ENCODE measurements at regions not wholly inside any gene's neighbourhood (a gene's known extent, or its start where the extent isn't known, plus 50 kb on each side); places are given as distances from the start of the nearest gene placed in this dataset.

DNA sequence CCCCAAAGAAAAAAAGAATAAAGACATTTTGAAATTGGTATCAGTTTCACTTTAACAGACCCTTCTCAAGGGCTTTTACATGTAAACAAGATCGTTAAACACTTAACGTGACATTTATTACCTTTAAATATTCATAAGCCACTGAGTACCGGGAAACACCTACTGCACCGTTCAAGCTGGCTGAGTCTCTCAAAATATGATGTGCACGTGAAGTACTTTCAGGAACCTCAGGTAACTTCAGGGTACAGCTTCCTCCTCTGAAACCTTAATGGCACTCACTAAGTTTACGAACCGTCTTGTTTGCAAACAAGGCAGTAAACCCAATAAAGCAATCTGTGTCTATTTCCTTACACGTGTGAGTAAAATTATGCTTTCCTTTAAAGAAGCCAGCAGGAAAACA, 105.5 kb upstream of the TENM4 start:
- TF ChIP-seq, protein P1, sequence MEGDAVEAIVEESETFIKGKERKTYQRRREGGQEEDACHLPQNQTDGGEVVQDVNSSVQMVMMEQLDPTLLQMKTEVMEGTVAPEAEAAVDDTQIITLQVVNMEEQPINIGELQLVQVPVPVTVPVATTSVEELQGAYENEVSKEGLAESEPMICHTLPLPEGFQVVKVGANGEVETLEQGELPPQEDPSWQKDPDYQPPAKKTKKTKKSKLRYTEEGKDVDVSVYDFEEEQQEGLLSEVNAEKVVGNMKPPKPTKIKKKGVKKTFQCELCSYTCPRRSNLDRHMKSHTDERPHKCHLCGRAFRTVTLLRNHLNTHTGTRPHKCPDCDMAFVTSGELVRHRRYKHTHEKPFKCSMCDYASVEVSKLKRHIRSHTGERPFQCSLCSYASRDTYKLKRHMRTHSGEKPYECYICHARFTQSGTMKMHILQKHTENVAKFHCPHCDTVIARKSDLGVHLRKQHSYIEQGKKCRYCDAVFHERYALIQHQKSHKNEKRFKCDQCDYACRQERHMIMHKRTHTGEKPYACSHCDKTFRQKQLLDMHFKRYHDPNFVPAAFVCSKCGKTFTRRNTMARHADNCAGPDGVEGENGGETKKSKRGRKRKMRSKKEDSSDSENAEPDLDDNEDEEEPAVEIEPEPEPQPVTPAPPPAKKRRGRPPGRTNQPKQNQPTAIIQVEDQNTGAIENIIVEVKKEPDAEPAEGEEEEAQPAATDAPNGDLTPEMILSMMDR (IDR thresholded peaks at IDR 0.05) = no peak
- no peak for TF ChIP-seq POLR2A (IDR thresholded peaks at IDR 0.05)

All from heart left ventricle (tissue), 13 donors.